ENCODE measurements at regions not wholly inside any gene's neighbourhood (a gene's known extent, or its start where the extent isn't known, plus 50 kb on each side); places are given as distances from the start of the nearest gene placed in this dataset.
"Not testable (repeated sequence)": the region's sequence is repeated elsewhere in the genome, so short reads cannot be mapped to it uniquely, and the experiment has no call there.

DNA sequence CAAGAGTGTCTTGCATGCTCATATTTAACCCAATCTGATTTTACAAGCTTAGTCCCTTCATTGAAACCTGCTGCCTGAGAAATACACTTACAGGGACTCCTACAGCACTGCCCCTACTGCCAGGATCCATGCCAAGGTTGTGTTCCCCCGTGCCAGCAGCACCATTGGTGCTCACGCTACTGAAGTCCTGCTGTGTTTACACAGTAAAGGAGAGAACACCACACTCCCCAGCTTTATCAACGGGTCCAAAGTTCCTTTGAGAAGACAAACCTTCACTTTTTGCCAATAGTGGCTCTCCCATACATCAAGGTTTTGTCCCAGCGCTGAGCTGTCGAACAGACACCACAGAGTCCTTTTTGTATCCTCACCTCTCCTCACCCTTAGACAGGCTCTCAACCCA, 155.1 kb upstream of the WWC1 start:
- DNase-seq (ENCODE audit: low spot score) (no peak), ATAC-seq (ENCODE audit: low read depth) (no peak)
- TF ChIP-seq, protein P1, sequence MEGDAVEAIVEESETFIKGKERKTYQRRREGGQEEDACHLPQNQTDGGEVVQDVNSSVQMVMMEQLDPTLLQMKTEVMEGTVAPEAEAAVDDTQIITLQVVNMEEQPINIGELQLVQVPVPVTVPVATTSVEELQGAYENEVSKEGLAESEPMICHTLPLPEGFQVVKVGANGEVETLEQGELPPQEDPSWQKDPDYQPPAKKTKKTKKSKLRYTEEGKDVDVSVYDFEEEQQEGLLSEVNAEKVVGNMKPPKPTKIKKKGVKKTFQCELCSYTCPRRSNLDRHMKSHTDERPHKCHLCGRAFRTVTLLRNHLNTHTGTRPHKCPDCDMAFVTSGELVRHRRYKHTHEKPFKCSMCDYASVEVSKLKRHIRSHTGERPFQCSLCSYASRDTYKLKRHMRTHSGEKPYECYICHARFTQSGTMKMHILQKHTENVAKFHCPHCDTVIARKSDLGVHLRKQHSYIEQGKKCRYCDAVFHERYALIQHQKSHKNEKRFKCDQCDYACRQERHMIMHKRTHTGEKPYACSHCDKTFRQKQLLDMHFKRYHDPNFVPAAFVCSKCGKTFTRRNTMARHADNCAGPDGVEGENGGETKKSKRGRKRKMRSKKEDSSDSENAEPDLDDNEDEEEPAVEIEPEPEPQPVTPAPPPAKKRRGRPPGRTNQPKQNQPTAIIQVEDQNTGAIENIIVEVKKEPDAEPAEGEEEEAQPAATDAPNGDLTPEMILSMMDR (IDR thresholded peaks at IDR 0.05; ENCODE audit: poor library complexity, severe bottlenecking): no peak
- no peak overlapping the region for H3K4me3 ChIP-seq (ENCODE audit: severe bottlenecking)
- H3K27me3 ChIP-seq (ENCODE audit: insufficient read depth, poor library complexity, severe bottlenecking): no peaks in the 10 kb centered on the region
- H3K27ac ChIP-seq (ENCODE audit: poor library complexity, severe bottlenecking): no peak overlapping the region
- no peaks in the 10 kb centered on the region for H3K9me3 ChIP-seq (ENCODE audit: severe bottlenecking)
- no peaks in the 10 kb centered on the region for H3K36me3 ChIP-seq (ENCODE audit: low read depth)
- H3K4me1 ChIP-seq (ENCODE audit: insufficient read depth, poor library complexity, severe bottlenecking): no peaks in the 10 kb centered on the region

DNA sequence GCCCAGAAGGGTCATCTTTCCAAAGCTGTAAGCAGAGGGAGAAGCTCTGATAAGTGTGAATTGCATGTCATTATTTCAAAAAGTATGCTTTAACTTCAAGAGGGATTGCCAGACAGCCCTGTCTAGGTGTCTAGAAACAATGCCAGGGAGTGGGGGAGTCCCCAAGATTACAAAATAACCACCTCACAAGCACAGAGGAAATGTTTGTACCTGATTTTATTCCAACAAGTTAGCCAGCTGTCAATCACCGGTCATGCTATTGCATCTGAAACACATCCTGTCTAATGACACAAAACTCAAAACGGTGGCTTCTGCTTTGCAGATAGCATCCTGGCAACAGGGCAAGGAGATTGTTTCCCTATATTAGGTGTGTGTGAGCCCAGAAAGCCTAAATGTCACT, 154.2 kb upstream of the WWC1 start:
- ATAC-seq (ENCODE audit: low read depth) (no peak), DNase-seq (ENCODE audit: low spot score) (no peak)
- no peaks in the 10 kb centered on the region for H3K4me1 ChIP-seq (ENCODE audit: insufficient read depth, poor library complexity, severe bottlenecking)
- no peaks in the 10 kb centered on the region for H3K36me3 ChIP-seq (ENCODE audit: low read depth)
- H3K27me3 ChIP-seq (ENCODE audit: insufficient read depth, poor library complexity, severe bottlenecking): peaks cover under 1% of the 10 kb centered on the region
- no peaks in the 10 kb centered on the region for H3K9me3 ChIP-seq (ENCODE audit: severe bottlenecking)
- no peak overlapping the region for H3K4me3 ChIP-seq (ENCODE audit: severe bottlenecking)
- TF ChIP-seq, protein P1 (IDR thresholded peaks at IDR 0.05; ENCODE audit: poor library complexity, severe bottlenecking): no peak
- H3K27ac ChIP-seq (ENCODE audit: poor library complexity, severe bottlenecking): no peak overlapping the region

DNA sequence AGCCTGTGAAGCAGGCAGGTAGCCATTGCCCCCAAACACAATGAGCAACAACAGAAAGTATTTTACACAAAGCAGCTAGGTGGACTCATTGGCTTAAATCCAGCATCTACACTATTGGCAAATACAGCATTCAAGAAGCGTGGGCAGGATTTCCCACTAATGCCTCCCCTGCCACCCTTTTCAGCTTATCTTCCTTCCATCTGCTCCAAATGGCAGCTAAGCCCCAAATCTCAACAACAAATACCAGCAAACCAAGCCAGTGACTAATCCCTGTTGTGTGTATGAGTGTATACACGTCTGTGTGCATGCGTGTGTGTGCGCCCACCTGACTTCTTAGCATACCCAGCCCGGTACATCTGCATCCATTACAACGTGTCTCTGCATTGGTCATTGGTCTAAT, 151.2 kb upstream of the WWC1 start:
- no peak for DNase-seq (ENCODE audit: low spot score)
- peaks cover 3% of the 10 kb centered on the region for H3K27me3 ChIP-seq (ENCODE audit: insufficient read depth, poor library complexity, severe bottlenecking)
- H3K4me3 ChIP-seq (ENCODE audit: severe bottlenecking): no peak overlapping the region
- H3K4me1 ChIP-seq (ENCODE audit: insufficient read depth, poor library complexity, severe bottlenecking): no peaks in the 10 kb centered on the region
- no peak for ATAC-seq (ENCODE audit: low read depth)
- no peaks in the 10 kb centered on the region for H3K9me3 ChIP-seq (ENCODE audit: severe bottlenecking)
- no peaks in the 10 kb centered on the region for H3K36me3 ChIP-seq (ENCODE audit: low read depth)
- TF ChIP-seq, protein P1 (IDR thresholded peaks at IDR 0.05; ENCODE audit: poor library complexity, severe bottlenecking): no peak
- no peak overlapping the region for H3K27ac ChIP-seq (ENCODE audit: poor library complexity, severe bottlenecking)

DNA sequence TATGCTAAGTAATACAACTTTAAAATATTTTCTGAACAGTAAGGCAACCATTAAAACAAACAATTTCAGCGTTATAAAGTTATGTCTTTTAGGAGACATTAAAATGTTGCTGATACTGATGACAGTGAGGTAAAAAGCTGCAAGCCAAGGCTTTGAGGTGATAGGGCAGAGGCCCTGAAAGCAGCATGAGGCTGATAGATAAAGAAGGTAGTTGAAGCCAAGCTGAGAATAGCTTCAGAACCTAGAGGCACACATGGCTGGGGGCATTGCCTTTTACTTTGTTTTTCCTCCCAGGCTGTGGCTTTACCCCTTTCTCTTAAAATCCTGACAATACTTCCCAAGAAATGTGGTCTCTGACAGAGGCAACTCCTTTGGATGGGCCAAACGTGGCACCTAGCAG, 149.0 kb upstream of the WWC1 start:
- H3K27me3 ChIP-seq (ENCODE audit: insufficient read depth, poor library complexity, severe bottlenecking): peaks cover 3% of the 10 kb centered on the region
- ATAC-seq (ENCODE audit: low read depth): no peak

DNA sequence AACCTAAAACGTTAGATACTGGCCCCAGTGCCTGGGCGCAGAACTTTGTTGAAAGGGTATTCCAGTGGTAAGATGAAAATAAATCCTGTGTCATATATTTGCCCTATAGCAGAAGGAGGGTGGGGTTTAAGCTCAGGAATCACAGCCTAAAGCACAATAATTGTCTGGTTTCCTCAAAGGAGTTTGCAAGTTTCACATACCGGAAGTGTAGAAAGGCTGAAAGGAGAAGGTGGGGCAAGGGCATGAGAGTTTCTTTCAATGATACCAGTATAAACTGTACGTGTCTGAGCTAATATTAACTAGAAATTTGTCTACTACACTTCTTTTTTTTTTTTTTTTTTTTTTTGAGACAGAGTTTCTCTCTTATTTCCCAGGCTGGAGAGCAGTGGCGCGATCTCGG, 147.9 kb upstream of the WWC1 start:
- H3K27ac ChIP-seq (ENCODE audit: poor library complexity, severe bottlenecking); H3K4me3 ChIP-seq (ENCODE audit: severe bottlenecking); ATAC-seq (ENCODE audit: low read depth); H3K4me1 ChIP-seq (ENCODE audit: insufficient read depth, poor library complexity, severe bottlenecking); DNase-seq (ENCODE audit: low spot score); H3K9me3 ChIP-seq (ENCODE audit: severe bottlenecking); H3K27me3 ChIP-seq (ENCODE audit: insufficient read depth, poor library complexity, severe bottlenecking); H3K36me3 ChIP-seq (ENCODE audit: low read depth): not testable (repeated sequence)

More for the DNA sequence above, 149.0 kb upstream of the WWC1 start:
- Histone ChIP-seq H3K4me1 (ENCODE audit: insufficient read depth, poor library complexity, severe bottlenecking) (no peaks in the 10 kb centered on the region), H3K27ac (ENCODE audit: poor library complexity, severe bottlenecking) (no peak overlapping the region), H3K4me3 (ENCODE audit: severe bottlenecking) (no peak overlapping the region), H3K9me3 (ENCODE audit: severe bottlenecking) (no peaks in the 10 kb centered on the region), H3K36me3 (ENCODE audit: low read depth) (no peaks in the 10 kb centered on the region)
- DNase-seq (ENCODE audit: low spot score): no peak
- TF ChIP-seq, protein P1 (IDR thresholded peaks at IDR 0.05; ENCODE audit: poor library complexity, severe bottlenecking): no peak
